CD4-positive, alpha-beta T cell treated with Interferon alpha-2 for 1 hour (primary cell): ENCODE measurements at regions not wholly inside any gene's neighbourhood (a gene's known extent, or its start where the extent isn't known, plus 50 kb on each side); places are given as distances from the start of the nearest gene placed in this dataset.

Source experiments
- DNase-seq, 2 donors: peaks; one replicate each; pipeline ENCODE4 v3.0.0-alpha.2; 2020 to 2022

DNA sequence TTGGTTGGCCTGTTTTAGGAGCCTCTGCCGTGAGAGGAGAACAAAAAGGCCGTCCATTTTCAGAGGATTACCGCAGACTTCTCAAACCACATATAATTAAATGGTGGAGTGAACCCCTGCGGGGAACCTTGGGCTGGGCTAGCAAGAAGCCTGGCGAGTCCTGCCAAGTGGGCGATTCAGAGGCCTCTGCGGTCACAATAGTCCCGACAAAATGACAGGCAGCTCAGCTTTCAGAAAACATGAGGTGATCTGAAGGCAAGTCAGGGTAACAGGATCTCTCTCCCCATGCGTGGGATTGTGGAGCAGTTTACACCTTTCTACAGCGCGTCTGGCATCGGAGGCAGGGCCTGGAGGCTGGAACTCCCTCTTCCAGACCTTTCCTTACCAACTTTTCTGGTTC, 134.8 kb downstream of the ASB7 start:
- DNase-seq = no peak

- no peak for DNase-seq
Measured at GRCh38 chr15:100738614-100739013, 136.2 kb downstream of the ASB7 start.

DNA sequence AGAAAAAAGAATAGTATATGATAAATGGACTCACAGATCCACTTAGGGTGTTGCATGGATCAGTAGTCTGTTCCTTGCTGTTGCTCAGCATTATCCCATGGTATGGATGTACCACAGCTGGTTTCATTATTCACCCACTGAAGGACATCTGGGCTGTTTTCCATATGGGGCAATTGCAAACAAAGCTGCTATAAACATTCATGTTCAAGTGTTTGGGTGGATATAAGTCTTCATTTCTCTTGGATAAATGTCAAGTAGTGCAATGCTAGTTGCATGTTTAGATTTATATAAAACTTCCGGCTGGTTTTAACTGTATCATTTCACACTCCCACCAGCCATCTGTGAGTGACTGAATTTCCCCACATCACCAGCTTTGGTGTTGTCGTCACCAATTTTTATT, 137.7 kb downstream of the ASB7 start:
- no peak for DNase-seq

DNA sequence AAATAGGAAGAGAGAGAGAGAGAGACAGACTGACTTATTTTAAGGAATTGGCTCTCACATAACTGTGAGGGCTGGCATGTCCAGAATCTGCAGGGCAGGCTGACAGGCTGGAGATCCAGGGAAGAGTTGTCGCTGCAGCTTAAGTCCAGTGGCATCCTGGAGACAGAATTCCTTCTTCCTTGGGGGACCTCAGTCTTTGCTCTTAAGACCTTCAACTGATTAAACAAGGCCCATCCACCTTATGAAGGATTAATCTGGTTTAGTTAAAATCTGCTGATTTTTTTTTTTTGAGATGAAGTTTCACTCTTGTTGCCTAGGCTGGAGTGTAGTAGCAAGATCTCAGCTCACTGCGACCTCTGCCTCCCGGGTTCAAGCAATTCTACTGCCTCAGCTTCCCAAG, 128.0 kb upstream of the ALDH1A3 start:
- DNase-seq = no peak

DNA sequence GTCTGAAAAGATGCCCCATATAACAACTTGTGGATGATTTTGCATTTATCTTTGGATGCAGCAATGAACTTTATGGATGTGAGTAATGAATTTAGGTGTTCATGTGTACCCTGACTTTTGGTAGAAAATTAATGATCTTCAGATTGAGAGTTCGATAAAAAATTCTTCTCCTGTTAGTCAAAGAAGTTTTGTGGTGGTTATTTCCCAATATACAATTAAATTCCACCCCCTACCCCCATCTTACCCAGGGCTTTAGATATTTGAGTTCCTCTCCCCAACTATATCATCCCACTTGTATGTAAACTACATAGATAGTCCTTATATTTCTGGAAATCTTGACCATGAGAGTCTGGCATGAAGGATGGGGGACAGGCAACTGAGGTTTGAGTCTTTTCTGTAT, 126.1 kb upstream of the ALDH1A3 start:
- DNase-seq = no peak

GRCh38 chr15:100757661-100758060, 122.0 kb upstream of the ALDH1A3 start:
- DNase-seq = no peak

DNA sequence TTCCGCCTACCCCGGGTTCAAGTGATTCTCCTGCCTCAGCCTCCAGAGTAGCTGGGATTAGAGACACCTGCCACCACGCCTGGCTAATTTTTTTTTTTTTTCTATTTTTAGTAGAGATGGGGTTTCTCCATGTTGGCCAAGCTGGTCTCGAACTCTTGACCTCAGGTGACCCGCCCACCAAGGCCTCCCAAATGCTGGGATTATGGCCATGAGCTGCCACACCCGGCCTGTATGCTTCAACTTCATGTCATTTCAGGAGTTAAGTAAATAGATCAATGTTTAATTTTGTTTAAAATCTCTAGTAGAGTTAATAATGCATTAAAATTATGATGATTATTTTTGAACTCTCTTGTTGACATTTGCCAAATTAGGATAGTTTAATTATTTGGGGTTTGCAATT, 121.1 kb upstream of the ALDH1A3 start:
- DNase-seq = no peak

DNA sequence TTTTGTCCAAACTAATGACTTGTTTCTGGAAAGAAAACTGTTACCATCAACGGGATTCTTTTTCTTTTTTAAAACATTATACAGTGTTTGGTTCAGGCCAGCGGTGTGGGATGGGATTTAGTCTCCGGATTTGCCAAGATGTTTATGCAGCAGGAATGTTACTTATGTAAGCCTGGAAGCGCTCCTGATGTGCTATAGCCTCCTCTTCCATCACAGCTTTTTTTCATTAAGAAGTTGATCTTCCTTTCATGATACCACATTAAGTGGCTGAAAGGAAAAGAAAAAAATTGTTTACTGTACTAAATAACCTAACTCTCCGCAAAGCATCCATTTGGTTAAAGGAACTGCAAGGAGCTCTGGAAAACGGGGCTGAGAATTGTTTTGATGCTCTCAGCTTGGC, 120.5 kb upstream of the ALDH1A3 start:
- no peak for DNase-seq

- DNase-seq = no peak
Measured at GRCh38 chr15:100759698-100760356, 119.8 kb upstream of the ALDH1A3 start.

- DNase-seq = no peak
Measured at GRCh38 chr15:100760357-100760903, 119.2 kb upstream of the ALDH1A3 start.

- no peak for DNase-seq
Measured at GRCh38 chr15:100761290-100761935, 118.2 kb upstream of the ALDH1A3 start.

GRCh38 chr15:100762289-100762688, 117.3 kb upstream of the ALDH1A3 start:
- DNase-seq = no peak

- DNase-seq = no peak
Measured at GRCh38 chr15:100762913-100763834, 116.5 kb upstream of the ALDH1A3 start.

DNA sequence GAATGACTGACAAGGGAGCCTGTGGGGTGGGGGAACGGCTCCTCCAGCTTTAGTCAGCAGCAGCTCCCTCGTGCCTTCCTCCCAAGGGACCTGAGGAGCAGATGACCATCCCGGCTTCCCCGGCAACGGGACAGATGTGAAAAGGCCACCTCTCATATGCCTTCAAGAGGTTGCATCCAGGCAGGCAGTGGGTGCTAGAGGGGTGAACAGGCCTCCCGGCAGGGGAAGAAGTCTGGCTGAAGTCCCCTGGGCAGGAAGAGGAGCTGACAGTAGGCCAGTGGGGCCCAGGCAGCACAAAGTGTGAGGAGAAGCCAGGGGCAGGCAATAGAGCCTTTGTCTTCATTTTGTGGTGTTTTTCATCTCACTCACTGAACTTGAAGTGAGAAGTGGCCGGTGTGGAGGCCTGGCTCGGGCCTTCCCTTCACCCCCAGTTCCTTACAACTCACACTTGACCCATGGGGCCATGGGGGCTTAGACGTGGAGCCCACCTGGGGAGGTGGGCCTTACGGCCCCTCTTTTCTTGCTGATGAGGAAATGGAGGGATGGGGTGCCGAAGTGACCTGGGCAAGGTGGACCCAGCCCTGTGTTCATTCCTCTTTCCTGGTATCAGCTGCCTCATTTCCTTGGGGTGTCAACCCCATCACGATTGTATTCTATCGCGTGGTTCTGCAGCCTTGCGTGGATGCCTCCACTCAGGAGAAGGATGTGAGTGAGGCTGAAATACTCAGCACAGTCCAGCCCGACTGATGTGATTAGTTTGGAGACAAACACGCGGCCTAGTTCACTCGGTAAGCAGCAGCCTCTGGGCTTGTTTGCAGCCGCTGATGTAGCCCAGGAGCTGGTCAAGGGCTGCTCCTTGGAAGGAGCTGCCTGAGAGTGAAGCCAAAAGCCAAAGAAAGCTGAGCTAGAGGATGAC, 115.5 kb upstream of the ALDH1A3 start:
- DNase-seq = no peak

GRCh38 chr15:100764778-100765466, 114.7 kb upstream of the ALDH1A3 start:
- DNase-seq = no peak

GRCh38 chr15:100765467-100766241, 114.0 kb upstream of the ALDH1A3 start:
- DNase-seq = no peak

DNA sequence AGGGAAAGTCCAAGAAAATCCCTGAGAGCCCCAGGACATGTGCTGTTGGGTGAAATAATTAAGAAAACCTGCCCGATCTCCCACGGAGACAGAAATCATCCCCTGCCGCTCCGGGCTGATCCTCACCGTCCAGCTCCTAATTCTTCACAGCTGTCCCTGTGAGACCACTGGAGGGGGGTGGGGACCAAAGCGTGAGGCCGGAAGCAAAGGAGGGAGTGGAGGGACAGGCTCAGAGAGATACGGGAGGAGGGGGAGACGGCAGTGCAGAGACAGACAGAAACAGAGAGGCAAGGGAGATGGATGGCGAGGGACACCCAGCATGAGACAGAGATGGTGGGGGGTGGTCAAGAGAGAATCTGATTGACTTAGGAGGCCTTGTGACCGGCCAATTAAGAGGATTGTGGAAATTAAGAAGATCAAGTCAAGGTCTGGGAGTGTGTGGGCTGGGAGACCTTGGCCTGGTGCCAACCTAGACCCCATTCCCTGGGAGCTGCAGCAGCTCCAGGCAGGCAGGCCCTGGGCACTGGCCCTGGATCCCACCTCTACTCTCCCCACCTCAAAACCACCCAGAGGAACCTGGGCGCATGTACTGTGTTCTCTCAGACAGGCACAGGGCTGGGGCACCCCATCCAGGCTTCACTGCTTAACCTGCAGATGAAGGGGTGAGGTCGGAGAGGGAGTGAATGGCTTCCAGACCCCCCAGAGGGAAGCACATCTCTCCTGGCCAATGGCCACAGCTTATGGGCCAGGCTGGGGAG, 113.2 kb upstream of the ALDH1A3 start:
- no peak for DNase-seq

DNA sequence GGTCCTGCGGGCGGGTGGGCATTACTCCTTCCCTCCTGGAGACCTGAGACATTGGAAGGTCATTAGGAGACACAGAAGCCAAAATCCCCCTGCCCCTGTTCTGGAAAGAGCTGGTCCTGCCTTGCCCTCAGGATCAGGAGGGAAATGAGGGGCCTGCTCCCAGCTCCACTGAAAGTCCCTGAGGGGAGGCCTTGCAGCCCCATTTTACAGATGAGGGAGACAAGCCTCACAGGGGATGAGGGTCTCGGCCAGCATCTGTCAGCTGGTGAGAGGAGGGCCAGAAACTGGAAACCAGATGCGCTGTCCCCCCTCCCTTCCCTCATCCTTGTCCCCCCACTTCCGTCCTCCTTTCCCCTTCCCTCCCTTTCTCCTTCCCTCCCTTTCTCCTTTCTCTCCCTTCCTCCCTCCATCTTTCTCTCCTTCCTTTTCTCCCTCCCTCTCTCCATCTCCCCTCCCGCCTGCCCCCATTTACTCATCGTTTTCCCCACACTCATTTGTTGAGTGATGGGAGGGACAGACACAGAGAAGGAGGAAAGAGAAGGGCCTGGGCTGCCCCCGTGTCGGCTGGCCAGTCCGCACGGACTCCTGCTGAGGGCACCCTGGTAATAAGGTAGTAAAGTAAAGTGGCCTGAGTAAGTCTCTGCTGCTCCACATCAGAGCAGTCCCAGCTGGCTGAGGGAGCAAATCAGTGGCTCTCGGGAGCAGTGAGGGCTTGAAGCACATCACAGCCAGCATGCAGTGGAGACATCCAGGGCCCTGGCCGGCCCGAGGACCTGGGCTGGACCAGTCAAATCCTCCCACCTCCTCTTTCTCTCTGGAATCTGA, 112.4 kb upstream of the ALDH1A3 start:
- DNase-seq = no peak

- no peak for DNase-seq
Measured at GRCh38 chr15:100768501-100768931, 111.1 kb upstream of the ALDH1A3 start.
